ENCODE measurements at regions not wholly inside any gene's neighbourhood (a gene's known extent, or its start where the extent isn't known, plus 50 kb on each side); places are given as distances from the start of the nearest gene placed in this dataset.
"Not testable (repeated sequence)": the region's sequence is repeated elsewhere in the genome, so short reads cannot be mapped to it uniquely, and the experiment has no call there.

- no peak for DNase-seq
Measured at GRCh38 chr3:18234717-18235335, 190.3 kb downstream of the SATB1 start.

DNA sequence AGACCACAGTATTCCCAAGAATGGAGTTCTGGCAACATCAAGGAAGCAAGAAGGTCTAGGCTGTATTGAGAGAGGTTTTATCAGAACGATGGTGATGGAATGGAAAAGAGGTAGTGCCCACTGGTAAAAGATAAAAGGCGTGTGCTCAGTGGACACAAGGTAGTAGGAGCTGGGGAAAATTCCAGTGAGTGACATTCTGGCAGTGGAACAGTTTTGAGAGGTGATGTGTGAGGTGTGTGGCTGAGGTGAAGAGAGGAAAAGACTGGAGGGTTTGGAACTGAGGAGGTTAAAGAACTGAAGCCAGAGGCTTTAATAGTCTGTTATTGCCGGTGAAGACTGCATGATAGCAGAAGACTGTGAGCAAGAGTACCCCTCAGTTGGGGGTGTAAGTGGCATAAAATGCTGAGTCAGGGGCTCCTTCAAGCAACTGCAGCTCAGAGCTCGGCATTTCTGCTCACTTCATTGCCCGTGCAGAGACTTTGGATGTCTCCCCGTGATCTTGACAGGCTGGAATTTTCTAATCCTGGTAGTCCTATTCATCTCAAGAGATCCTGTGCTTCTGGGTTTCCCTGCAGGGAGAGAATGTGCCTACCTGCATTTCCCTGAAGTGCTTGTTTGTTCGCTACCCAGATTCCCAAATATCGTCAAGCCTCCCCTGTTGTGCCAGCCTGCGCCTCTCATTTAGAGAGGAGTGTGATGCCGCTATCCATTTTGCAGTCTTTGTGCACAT, 191.0 kb downstream of the SATB1 start:
- DNase-seq, result no peak

GRCh38 chr3:18232317-18232716, 192.8 kb downstream of the SATB1 start:
- no peak for DNase-seq

DNA sequence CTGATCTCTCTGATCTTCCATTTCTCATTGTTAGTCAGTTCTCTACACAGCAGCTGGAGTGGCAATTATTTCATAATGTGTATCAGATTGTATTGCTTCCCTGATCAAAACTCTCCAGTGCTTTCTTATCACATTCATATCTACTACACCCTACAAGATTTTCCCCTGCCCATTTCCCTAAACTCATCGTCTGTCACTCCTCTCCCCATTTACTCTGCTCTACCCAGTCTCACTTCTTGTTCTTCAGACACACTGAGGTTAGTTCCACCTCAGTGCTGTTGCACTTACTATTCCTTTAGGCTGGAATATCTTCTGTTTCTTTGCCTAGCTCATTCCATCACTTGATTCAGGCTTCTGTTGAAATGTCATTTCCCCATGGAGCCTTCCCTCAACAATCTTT, 197.1 kb downstream of the SATB1 start:
- no peak for DNase-seq

- no peak for DNase-seq
Measured at GRCh38 chr3:18225709-18226108, 199.4 kb downstream of the SATB1 start.

GRCh38 chr3:18224426-18224825, 200.7 kb downstream of the SATB1 start:
- DNase-seq, result no peak

DNA sequence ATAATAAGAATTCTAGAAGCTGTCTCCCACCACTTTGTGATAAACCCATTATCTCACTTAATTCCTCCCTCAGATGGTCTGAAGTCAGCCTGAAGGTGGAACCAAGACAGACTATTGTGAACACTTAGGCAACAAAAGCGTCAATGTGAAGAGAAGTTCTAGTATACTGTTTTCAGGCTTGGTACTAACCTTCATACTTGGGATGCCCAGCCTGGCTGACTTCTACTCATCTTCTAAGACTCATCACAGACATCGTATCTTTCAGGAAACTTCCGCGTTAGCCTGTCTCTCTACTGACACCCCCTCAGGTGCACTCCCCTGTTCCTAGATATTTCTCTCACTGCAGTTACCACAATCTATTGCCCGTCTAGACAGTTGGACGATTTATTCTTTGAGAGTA, 201.2 kb downstream of the SATB1 start:
- DNase-seq, result no peak

DNA sequence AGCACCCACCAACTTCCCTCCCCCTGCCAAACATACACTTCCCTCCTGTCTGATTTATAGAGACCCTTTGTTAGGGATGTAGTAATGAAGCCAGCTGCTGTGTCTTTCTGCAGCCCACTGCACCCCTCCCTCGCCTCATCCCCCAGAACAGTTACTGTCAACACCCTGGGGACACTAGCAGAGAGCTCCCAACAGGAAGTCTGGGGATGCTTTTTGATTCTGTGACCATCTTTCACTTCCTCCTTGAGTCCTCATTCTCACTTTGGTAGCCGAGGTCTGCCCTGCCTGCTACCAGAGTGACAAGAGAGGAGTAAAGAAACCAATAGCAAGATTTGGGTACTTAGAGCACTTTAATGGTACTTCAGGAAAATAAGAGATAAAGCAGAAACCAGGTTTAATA, 201.6 kb downstream of the SATB1 start:
- peak; percentile 18 for DNase-seq

DNA sequence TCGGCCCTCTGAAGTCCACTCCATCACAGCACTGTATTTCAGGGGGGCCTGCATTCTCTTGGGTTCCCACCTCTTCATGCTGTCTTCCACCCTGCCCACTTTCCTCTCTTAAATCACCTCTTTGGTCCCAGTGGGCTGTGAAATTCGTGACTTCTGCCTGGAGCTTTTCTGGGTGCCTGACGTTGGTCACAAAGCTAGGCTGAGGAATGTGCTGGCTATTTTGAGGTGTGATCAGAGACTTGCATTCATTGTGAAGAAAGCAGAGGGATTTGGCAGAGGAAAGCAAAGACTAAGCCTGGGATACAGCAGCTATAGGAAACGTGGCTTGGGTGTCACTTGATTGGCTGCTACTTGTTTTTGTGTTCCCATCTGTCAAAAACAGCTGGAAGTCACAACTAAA, 202.5 kb downstream of the SATB1 start:
- DNase-seq, result no peak

GRCh38 chr3:18217507-18218174, 207.5 kb downstream of the SATB1 start:
- DNase-seq, result no peak

- no peak for DNase-seq
Measured at GRCh38 chr3:18216996-18217395, 208.1 kb downstream of the SATB1 start.

DNA sequence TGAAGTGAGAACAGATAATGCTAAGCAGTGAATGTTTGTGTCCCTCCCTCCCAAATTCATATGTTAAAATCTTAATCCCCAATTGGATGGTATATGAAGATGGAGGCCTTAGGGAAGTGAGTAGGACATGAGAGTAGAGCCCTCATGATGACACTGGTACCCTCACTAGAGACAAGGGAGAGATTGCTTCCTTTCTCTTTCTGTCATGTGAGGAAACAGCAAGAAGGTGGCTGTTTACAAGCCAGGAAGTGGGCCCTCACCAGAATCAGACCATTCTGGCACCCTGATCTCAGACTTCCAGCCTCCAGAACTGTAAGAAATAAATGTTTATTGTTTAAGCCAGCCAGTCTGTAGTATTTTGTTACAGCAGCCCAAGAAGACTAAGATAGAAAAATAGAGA, 209.5 kb downstream of the SATB1 start:
- no peak for DNase-seq

GRCh38 chr3:18211116-18211515, 214.0 kb downstream of the SATB1 start:
- DNase-seq, result no peak

DNA sequence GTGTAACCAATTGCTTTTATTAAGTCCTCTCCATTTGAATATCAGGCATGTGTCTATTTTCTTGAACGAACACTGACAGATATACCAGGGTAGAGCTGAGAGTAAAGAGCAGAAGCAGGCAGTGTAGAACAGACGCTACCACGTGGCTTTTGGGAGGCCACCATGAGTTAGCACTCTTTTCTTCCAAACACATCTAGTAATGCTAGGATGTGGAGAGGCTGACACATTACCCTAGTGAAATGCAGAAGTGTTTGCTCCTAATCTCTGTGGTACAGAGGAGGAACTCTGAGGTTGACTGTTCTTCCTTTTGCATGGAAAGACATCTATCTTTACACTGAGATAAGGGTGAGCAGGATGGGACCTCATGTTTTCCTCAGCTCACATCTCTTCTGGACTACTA, 216.3 kb downstream of the SATB1 start:
- DNase-seq, result no peak

DNA sequence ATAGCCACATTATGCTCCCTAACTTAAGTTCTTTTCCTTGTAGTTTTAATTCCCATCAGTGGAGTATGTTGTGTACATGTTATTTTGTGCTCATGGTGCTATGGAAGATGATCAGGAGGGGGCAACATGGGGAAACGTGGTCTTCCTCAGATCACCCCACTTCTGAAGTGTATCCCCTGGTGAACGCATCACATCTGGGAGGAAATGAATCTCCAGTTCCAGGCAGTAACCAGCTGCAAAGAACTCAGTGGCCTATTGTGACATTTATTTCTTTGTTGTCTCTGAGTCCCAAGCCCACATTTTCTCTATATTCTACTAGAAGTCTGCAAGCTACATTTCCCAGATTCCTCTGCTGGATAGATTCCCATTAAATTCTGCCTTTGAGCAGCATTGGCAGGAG, 217.0 kb downstream of the SATB1 start:
- no peak for DNase-seq

- no peak for DNase-seq
Measured at GRCh38 chr3:18207226-18207625, 217.9 kb downstream of the SATB1 start.

GRCh38 chr3:18205701-18206100, 219.4 kb downstream of the SATB1 start:
- DNase-seq, result not testable (repeated sequence)

- DNase-seq, result no peak
Measured at GRCh38 chr3:18201315-18201714, 223.8 kb downstream of the SATB1 start.

DNA sequence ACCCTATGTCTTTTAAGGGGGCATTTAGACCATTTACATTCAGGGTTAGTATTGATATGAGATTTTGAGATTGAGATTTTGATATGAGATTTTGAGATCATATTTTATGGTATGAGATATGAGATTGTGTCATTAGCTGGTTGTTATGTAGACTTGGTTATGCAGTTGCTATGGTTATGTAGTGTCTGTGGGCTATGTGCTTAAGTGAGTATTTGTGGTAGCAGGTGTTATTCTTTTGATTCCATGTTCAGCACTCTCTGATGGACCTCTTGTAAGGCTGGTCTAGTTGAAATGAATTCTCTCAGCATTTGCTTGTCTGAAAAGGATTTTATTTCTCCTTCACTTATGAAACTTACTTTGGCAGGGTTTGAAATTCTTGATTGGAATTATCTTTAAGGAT, 225.4 kb downstream of the SATB1 start:
- DNase-seq, result no peak

GRCh38 chr3:18195836-18196235, 229.3 kb downstream of the SATB1 start:
- no peak for DNase-seq

DNA sequence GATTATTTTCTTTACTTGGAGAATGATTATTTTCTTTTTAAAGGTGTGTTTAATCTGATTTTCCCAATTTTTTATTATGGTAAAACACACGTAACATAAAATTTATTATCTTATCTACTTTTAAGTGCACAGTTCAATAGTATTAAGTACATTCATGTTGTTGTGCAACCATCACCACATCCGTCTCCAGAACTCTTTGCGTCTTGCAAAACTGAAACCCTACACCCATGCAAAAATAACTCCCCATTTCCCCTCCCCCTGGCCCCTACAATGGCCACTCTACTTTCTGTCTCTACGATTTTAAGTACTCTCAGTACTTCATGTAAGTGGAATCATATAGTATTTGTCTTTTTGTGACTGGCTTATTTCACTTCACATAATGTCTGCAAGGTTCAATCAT, 230.7 kb downstream of the SATB1 start:
- DNase-seq, result no peak

- no peak for DNase-seq
Measured at GRCh38 chr3:18190646-18191045, 234.5 kb downstream of the SATB1 start.

- no peak for DNase-seq
Measured at GRCh38 chr3:18189282-18190050, 235.7 kb downstream of the SATB1 start.

- no peak for DNase-seq
Measured at GRCh38 chr3:18188491-18188890, 236.6 kb downstream of the SATB1 start.

Data from NCI-H1436 (cell line).